ENCODE measurements at regions not wholly inside any gene's neighbourhood (a gene's known extent, or its start where the extent isn't known, plus 50 kb on each side); places are given as distances from the start of the nearest gene placed in this dataset.

DNA sequence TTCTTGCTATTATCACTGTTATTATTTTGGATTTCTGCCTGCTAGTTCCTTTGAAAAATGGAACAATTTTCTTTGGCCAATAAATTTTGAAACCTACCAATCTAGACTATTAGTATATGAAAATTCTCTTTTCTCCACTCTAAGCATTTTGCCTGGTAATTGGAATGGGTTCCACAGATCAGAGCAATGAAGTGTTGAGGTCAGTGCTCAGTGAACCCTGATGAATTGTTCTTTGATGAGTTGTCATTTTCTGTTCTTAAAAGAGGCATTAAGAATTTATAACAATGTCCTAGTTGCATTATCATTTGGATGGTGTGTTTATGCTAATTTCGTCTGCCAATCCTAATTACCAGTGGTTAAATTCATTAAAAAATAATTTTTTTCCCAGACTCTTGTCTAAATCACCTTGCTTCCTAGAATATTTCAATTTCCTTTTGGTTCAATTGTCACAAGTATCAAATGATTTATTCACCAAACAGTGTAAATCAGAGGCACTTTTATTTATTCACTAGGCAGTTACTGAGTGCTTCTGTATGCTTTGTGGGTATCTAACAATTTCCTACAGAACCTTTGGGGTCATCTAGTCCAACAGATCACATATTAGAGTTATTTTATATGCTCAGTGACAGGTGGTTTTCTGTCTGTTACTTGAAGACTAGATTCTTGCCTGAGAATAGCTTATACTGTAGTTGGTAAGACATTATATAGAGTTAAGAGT, 239.0 kb downstream of the DNAJB9 start:
- TF ChIP-seq CTCF (IDR thresholded peaks at IDR 0.05): no peak
- no peak for TF ChIP-seq EZH2 (IDR thresholded peaks at IDR 0.05)

All from neural progenitor cell (in vitro differentiated cells).